ENCODE measurements at regions not wholly inside any gene's neighbourhood (a gene's known extent, or its start where the extent isn't known, plus 50 kb on each side); places are given as distances from the start of the nearest gene placed in this dataset.

GRCh38 chr1:55413286-55413685 lies 198.1 kb upstream of the USP24 start:
- TF ChIP-seq CTCF (IDR thresholded peaks at IDR 0.05) (no peak), POLR2A (IDR thresholded peaks at IDR 0.05) (no peak)

Measured in testis (tissue), 2 donors.